HG03571 (cell line): ENCODE measurements at regions not wholly inside any gene's neighbourhood (a gene's known extent, or its start where the extent isn't known, plus 50 kb on each side); places are given as distances from the start of the nearest gene placed in this dataset.

Source experiments
- ATAC-seq: cut with Tn5 transposase; IDR thresholded peaks from one replicate; pipeline ENCODE4 v1.9.1; 2021; ENCODE audit not compliant: unreplicated experiment

- no peak for ATAC-seq
These were observed 77.5 kb downstream of the RPLP1 start for GRCh38 chr15:69529961-69530633.

GRCh38 chr15:69530991-69531664 is 78.5 kb downstream of the RPLP1 start:
- ATAC-seq = no peak

- ATAC-seq = no peak
These were observed 79.0 kb downstream of the RPLP1 start for GRCh38 chr15:69531665-69532027.

- ATAC-seq = no peak
These were observed 79.4 kb downstream of the RPLP1 start for GRCh38 chr15:69532066-69532465.

GRCh38 chr15:69532856-69533255 is 80.2 kb downstream of the RPLP1 start:
- ATAC-seq = no peak

- no peak for ATAC-seq
These were observed 80.9 kb downstream of the RPLP1 start for GRCh38 chr15:69533522-69533921.

GRCh38 chr15:69535101-69535638 is 82.6 kb downstream of the RPLP1 start:
- ATAC-seq = no peak

- no peak for ATAC-seq
These were observed 83.4 kb downstream of the RPLP1 start for GRCh38 chr15:69535998-69536397.

- no peak for ATAC-seq
These were observed 84.3 kb downstream of the RPLP1 start for GRCh38 chr15:69536726-69537512.

- no peak for ATAC-seq
These were observed 85.3 kb downstream of the RPLP1 start for GRCh38 chr15:69537901-69538300.

- ATAC-seq = no peak
These were observed 85.8 kb downstream of the RPLP1 start for GRCh38 chr15:69538379-69538778.

- no peak for ATAC-seq
These were observed 86.7 kb downstream of the RPLP1 start for GRCh38 chr15:69539345-69539744.

GRCh38 chr15:69540622-69541021 is 88.0 kb downstream of the RPLP1 start:
- ATAC-seq = no peak

GRCh38 chr15:69542028-69542427 is 89.4 kb downstream of the RPLP1 start:
- no peak for ATAC-seq

GRCh38 chr15:69543681-69544364 is 91.2 kb downstream of the RPLP1 start:
- ATAC-seq = no peak

- no peak for ATAC-seq
These were observed 91.9 kb downstream of the RPLP1 start for GRCh38 chr15:69544365-69545113.

- no peak for ATAC-seq
These were observed 93.6 kb downstream of the RPLP1 start for GRCh38 chr15:69546182-69546581.

- ATAC-seq = no peak
These were observed 96.0 kb downstream of the RPLP1 start for GRCh38 chr15:69548395-69549180.

- ATAC-seq = no peak
These were observed 98.9 kb downstream of the RPLP1 start for GRCh38 chr15:69551391-69552056.
